MM.1S (cell line): ENCODE measurements at regions not wholly inside any gene's neighbourhood (a gene's known extent, or its start where the extent isn't known, plus 50 kb on each side); places are given as distances from the start of the nearest gene placed in this dataset.

Experiments used
- DNase-seq: peaks from one replicate; pipeline ENCODE4 v3.0.0-alpha.2; 2015
- H2AFZ ChIP-seq: fragments of 300-600 bp; sonication (generic); 2 replicates; pipeline ENCODE4 v1.6.0; 2016; ENCODE audit warnings: antibody characterized with exemption, low read length
- H3F3A ChIP-seq: fragments of 300-600 bp; sonication (generic); 2 replicates; pipeline ENCODE4 v1.6.1; 2016; ENCODE audit warnings: mild to moderate bottlenecking, antibody characterized with exemption, low read length, moderate library complexity, mixed read lengths; ENCODE audit not compliant: insufficient read depth
- H3K27ac ChIP-seq: fragments of 300-600 bp; sonication (generic); 2 replicates; pipeline ENCODE4 v1.5.1; 2016; ENCODE audit warnings: mild to moderate bottlenecking, low read length
- H3K27me3 ChIP-seq: fragments of 300-600 bp; sonication (generic); replicated peaks from 2 replicates; pipeline ENCODE4 v1.6.0; 2016; ENCODE audit warnings: low read length; ENCODE audit not compliant: insufficient read depth
- H3K36me3 ChIP-seq: fragments of 300-600 bp; sonication (generic); replicated peaks from 2 replicates; pipeline ENCODE4 v1.6.1; 2016; ENCODE audit warnings: mild to moderate bottlenecking, low read length, mixed read lengths; ENCODE audit not compliant: insufficient read depth
- H3K4me1 ChIP-seq: fragments of 300-600 bp; sonication (generic); 2 replicates; pipeline ENCODE4 v1.6.1; 2016; ENCODE audit warnings: low read length, mixed read lengths
- H3K4me2 ChIP-seq: fragments of 300-600 bp; sonication (generic); 2 replicates; pipeline ENCODE4 v1.6.0; 2016; ENCODE audit warnings: low read depth, low read length
- H3K4me3 ChIP-seq: fragments of 300-600 bp; sonication (generic); 2 replicates; pipeline ENCODE4 v1.5.1; 2016; ENCODE audit warnings: low read length, mixed read lengths
- H3K79me2 ChIP-seq: fragments of 300-600 bp; sonication (generic); 2 replicates; pipeline ENCODE4 v1.6.1; 2016; ENCODE audit warnings: mixed run types, low read length, mixed read lengths
- H3K9ac ChIP-seq: fragments of 300-600 bp; sonication (generic); 2 replicates; pipeline ENCODE4 v1.6.1; 2016; ENCODE audit warnings: low read length, mixed read lengths
- H3K9me2 ChIP-seq: fragments of 300-600 bp; sonication (generic); replicated peaks from 2 replicates; pipeline ENCODE4 v1.6.1; 2016; ENCODE audit warnings: mild to moderate bottlenecking, low read length, mixed read lengths; ENCODE audit not compliant: insufficient read depth
- H3K9me3 ChIP-seq: fragments of 300-600 bp; sonication (generic); replicated peaks from 2 replicates; pipeline ENCODE4 v1.6.1; 2016; ENCODE audit warnings: mild to moderate bottlenecking, low read length, mixed read lengths; ENCODE audit not compliant: insufficient read depth
- H4K20me1 ChIP-seq: fragments of 300-600 bp; sonication (generic); 2 replicates; pipeline ENCODE4 v1.6.1; 2016; ENCODE audit warnings: mild to moderate bottlenecking, low read length, moderate library complexity, mixed read lengths; ENCODE audit not compliant: insufficient read depth
- CTCF ChIP-seq: fragments of 300-600 bp; sonication (generic); IDR thresholded peaks from 2 replicates; pipeline ENCODE4 v1.5.1; 2016; ENCODE audit warnings: antibody characterized with exemption, low read length, mixed read lengths
- EZH2 ChIP-seq: fragments of 300-600 bp; sonication (generic); optimal IDR thresholded peaks from 2 replicates; pipeline ENCODE3; 2017; ENCODE audit warnings: low read depth, mild to moderate bottlenecking, antibody characterized with exemption, low read length, mixed read lengths
- EZH2phosphoT487 ChIP-seq: fragments of 300-600 bp; sonication (generic); IDR thresholded peaks from 2 replicates; pipeline ENCODE4 v1.6.1; 2018; ENCODE audit warnings: antibody characterized with exemption, low read length

GRCh38 chr13:44218501-44219240, 155.0 kb upstream of the SERP2 start:
- Histone ChIP-seq H3K4me1 (no peaks in the 10 kb centered on the region), H3K9ac (no peak overlapping the region), H3K27ac (no peak overlapping the region), H3K9me3 (no peaks in the 10 kb centered on the region), H3K27me3 (no peaks in the 10 kb centered on the region), H3K4me3 (no peak overlapping the region), H2AFZ (no peak overlapping the region), H3K79me2 (no peaks in the 10 kb centered on the region), H3K9me2 (no peaks in the 10 kb centered on the region), H4K20me1 (no peaks in the 10 kb centered on the region), H3K4me2 (no peak overlapping the region), H3F3A (no peaks in the 10 kb centered on the region), H3K36me3 (no peaks in the 10 kb centered on the region)
- no peak for TF ChIP-seq EZH2phosphoT487
- no peak for TF ChIP-seq EZH2
- TF ChIP-seq CTCF = no peak
- no peak for DNase-seq

DNA sequence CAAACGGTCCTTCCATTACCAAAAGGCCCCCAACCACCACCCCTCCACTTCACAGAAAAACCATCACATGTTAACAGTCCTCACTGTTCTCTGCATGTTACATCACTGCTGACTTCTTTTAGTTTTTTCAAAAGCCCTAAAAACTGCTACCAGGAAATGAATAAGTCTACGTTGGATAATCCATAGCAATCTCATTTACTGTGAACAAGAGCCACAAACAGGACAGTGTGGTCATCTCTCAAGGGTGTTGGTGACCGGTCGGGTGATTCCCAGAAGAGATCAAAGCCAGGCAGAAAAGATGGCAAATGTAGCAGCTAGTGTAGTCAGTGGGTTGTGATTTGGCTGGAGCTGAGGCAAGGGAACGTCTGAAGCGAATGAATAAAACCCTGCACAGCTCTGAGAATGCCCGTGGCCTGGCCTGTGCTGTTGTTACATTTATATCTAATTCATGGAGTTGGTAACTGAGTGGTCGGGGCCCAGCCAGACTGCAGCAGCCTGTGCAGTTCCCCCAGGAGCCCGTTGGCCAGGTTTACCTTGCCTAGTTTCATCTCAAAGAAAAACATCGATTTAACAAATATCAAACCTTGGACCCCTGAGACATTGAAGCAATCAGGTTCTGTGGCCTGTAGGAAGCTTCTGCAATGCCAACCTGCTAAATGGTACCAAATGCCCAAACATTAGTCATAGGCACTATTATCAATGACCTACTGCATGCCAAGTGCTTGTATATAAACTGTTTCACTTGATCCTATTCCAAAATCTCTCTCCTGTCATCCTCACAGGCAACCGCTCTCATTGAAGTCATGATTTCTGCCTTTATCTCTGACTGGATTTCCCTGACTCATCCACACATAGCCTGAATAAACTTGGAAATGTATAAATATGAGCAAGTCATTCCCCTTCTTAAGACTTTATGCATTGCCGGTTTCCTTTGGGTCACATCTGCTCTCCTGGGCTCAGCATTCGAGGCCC, 153.8 kb upstream of the SERP2 start:
- no peak overlapping the region for H3K9ac ChIP-seq
- no peaks in the 10 kb centered on the region for H4K20me1 ChIP-seq
- DNase-seq = no peak
- no peak overlapping the region for H3K4me3 ChIP-seq
- H3K36me3 ChIP-seq = no peaks in the 10 kb centered on the region
- no peak overlapping the region for H3K27ac ChIP-seq
- no peaks in the 10 kb centered on the region for H3F3A ChIP-seq
- no peaks in the 10 kb centered on the region for H3K9me2 ChIP-seq
- H3K79me2 ChIP-seq = no peaks in the 10 kb centered on the region
- H3K27me3 ChIP-seq = no peaks in the 10 kb centered on the region
- H3K4me2 ChIP-seq = no peak overlapping the region
- no peak for TF ChIP-seq EZH2phosphoT487
- no peak for TF ChIP-seq CTCF
- no peak for TF ChIP-seq EZH2
- no peaks in the 10 kb centered on the region for H3K9me3 ChIP-seq
- no peaks in the 10 kb centered on the region for H3K4me1 ChIP-seq
- no peak overlapping the region for H2AFZ ChIP-seq

GRCh38 chr13:44220948-44221347, 152.7 kb upstream of the SERP2 start:
- TF ChIP-seq EZH2phosphoT487 (no peak), EZH2 (no peak), CTCF (no peak)
- Histone ChIP-seq H3K4me2 (no peak overlapping the region), H3K79me2 (no peaks in the 10 kb centered on the region), H3K4me1 (no peaks in the 10 kb centered on the region), H3K9me3 (no peaks in the 10 kb centered on the region), H3K4me3 (no peak overlapping the region), H3K36me3 (no peaks in the 10 kb centered on the region), H3K9ac (no peak overlapping the region), H3F3A (no peaks in the 10 kb centered on the region), H2AFZ (no peak overlapping the region), H3K9me2 (no peaks in the 10 kb centered on the region), H3K27me3 (no peaks in the 10 kb centered on the region), H4K20me1 (no peaks in the 10 kb centered on the region), H3K27ac (no peak overlapping the region)
- DNase-seq = no peak
